CD4-positive, CD25-positive, alpha-beta regulatory T cell (primary cell): ENCODE measurements at regions not wholly inside any gene's neighbourhood (a gene's known extent, or its start where the extent isn't known, plus 50 kb on each side); places are given as distances from the start of the nearest gene placed in this dataset.
"Not testable (repeated sequence)": the region's sequence is repeated elsewhere in the genome, so short reads cannot be mapped to it uniquely, and the experiment has no call there.

Source experiments
- ATAC-seq, 2 donors: fragments of 150-1000 bp; cut with Tn5 transposase; one replicate each; pipeline ENCODE4 v1.10.0; 2021; ENCODE audit warnings: low read depth in 2 of 2, moderate number of reproducible peaks in 2 of 2, moderate library complexity in 1 of 2
- DNase-seq, 3 donors: peaks; one replicate each; pipeline versions ENCODE4 v3.0.0 to v3.0.0-alpha.2; 2012 to 2022; ENCODE audit warnings: mixed read lengths in 1 of 3
- H3K27ac ChIP-seq: one replicate; pipeline ENCODE4 v1.7.0; 2013; ENCODE audit warnings: mild to moderate bottlenecking, low read length; ENCODE audit not compliant: insufficient read depth, poor library complexity, severe bottlenecking
- H3K27me3 ChIP-seq: one replicate; pipeline ENCODE4 v1.7.0; 2013; ENCODE audit warnings: low read length; ENCODE audit not compliant: control insufficient read depth, insufficient read depth
- H3K36me3 ChIP-seq: one replicate; pipeline ENCODE4 v1.7.0; 2013; ENCODE audit warnings: mild to moderate bottlenecking, low read length, moderate library complexity; ENCODE audit not compliant: control insufficient read depth, insufficient read depth
- H3K4me1 ChIP-seq: 2 replicates; pipeline ENCODE4 v1.7.0; 2013; ENCODE audit warnings: mild to moderate bottlenecking, low read length; ENCODE audit not compliant: insufficient read depth, control insufficient read depth, poor library complexity, severe bottlenecking
- H3K4me3 ChIP-seq: one replicate; pipeline ENCODE4 v1.7.0; 2013; ENCODE audit warnings: low read depth, mild to moderate bottlenecking, low read length, moderate library complexity
- H3K9me3 ChIP-seq, 2 experiments: 1 replicate in 1 of 2; 2 replicates in 1 of 2; pipeline ENCODE4 v1.7.0; 2013; ENCODE audit warnings: low read length in 2 of 2, mild to moderate bottlenecking in 1 of 2, moderate library complexity in 1 of 2; ENCODE audit not compliant: control insufficient read depth in 2 of 2
- H3K27ac Mint-ChIP-seq, 3 donors: one replicate each; pipeline ENCODE4 v1.8.0; 2020 to 2022; ENCODE audit warnings: mild to moderate bottlenecking in 3 of 3, mixed read lengths in 3 of 3, moderate library complexity in 2 of 3
- H3K27me3 Mint-ChIP-seq: one replicate; pipeline ENCODE4 v1.8.0; 2022; ENCODE audit warnings: mild to moderate bottlenecking, mixed read lengths
- H3K36me3 Mint-ChIP-seq: one replicate; pipeline ENCODE4 v1.8.0; 2020; ENCODE audit warnings: mixed read lengths
- H3K4me1 Mint-ChIP-seq, 4 donors: one replicate each; pipeline ENCODE4 v1.8.0; 2020 to 2022; ENCODE audit warnings: mixed read lengths in 4 of 4, mild to moderate bottlenecking in 1 of 4
- H3K4me3 Mint-ChIP-seq, 4 donors: one replicate each; pipeline ENCODE4 v1.8.0; 2020 to 2022; ENCODE audit warnings: mild to moderate bottlenecking in 4 of 4, mixed read lengths in 4 of 4, moderate library complexity in 3 of 4
- H3K9me3 Mint-ChIP-seq, 7 donors: one replicate each; pipeline ENCODE4 v1.8.0; 2020 to 2022; ENCODE audit warnings: mixed read lengths in 7 of 7, mild to moderate bottlenecking in 3 of 7, moderate library complexity in 2 of 7

GRCh38 chr3:187811585-187812250 is 66.5 kb upstream of the BCL6 start:
- ATAC-seq = no peak
- no peak for DNase-seq
- no peak overlapping the region for H3K27ac Mint-ChIP-seq

DNA sequence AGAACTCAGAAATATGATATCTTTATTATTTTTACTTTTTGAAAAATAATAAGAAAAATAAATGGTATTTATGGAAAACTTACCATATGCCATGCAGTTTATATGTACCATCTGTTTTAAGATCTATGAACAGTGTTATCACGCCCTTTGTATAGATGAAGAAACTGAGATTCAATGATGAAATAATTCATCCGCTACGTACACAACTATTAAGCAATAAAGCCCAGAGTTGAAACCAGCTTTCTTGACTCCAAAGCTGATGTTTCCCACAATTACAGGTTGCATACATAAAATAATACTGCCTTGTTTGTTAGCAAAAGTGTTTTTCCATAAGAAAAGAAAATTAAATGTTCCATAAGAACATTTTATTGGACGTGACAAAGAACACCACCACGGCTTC is 67.2 kb upstream of the BCL6 start:
- H3K4me1 Mint-ChIP-seq = peaks cover 0 to 5% (median 3%) of the 10 kb centered on the region in 4 donors
- H3K27ac Mint-ChIP-seq = no peak overlapping the region
- no peak for ATAC-seq
- DNase-seq = no peak
- H3K27me3 Mint-ChIP-seq = no peaks in the 10 kb centered on the region
- Histone ChIP-seq H3K27ac (no peak overlapping the region), H3K36me3 (no peaks in the 10 kb centered on the region), H3K9me3 (no peaks in the 10 kb centered on the region), H3K4me1 (no peaks in the 10 kb centered on the region), H3K27me3 (no peaks in the 10 kb centered on the region), H3K4me3 (no peak overlapping the region)
- peaks cover 5% of the 10 kb centered on the region for H3K36me3 Mint-ChIP-seq
- H3K9me3 Mint-ChIP-seq = peaks cover 0 to 3% (median 0%) of the 10 kb centered on the region in 7 donors
- H3K4me3 Mint-ChIP-seq = no peak overlapping the region

More at GRCh38 chr3:187811585-187812250, 66.5 kb upstream of the BCL6 start:
- H3K27me3 Mint-ChIP-seq = no peaks in the 10 kb centered on the region
- H3K36me3 ChIP-seq = no peaks in the 10 kb centered on the region
- H3K4me1 ChIP-seq = no peaks in the 10 kb centered on the region
- no peaks in the 10 kb centered on the region for H3K9me3 Mint-ChIP-seq
- no peaks in the 10 kb centered on the region for H3K9me3 ChIP-seq
- H3K4me3 ChIP-seq = no peak overlapping the region
- no peaks in the 10 kb centered on the region for H3K27me3 ChIP-seq
- H3K4me3 Mint-ChIP-seq = no peak overlapping the region
- peaks cover 0 to 5% (median 3%) of the 10 kb centered on the region in 4 donors for H3K4me1 Mint-ChIP-seq
- H3K36me3 Mint-ChIP-seq = no peaks in the 10 kb centered on the region
- no peak overlapping the region for H3K27ac ChIP-seq

DNA sequence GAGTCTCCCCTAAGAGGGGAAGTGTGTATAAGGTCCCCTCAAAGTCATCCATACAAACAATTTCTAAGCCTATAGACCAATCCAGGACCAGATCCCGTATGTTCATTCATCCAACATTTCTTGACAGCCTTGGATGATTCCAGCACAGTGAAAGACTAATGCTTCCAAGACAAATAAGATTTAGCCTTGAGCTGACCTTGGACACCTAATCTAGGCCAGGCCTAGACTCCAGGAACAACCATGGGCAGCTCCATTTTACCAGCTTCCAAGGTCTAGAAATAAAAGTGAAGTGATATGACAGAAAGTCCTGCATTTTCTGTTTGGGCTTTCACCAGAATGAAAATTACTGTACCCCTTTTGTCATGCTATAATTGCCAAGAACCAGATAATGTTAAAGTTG is 67.9 kb upstream of the BCL6 start:
- Histone ChIP-seq H3K27me3 (no peaks in the 10 kb centered on the region), H3K27ac (no peak overlapping the region), H3K9me3 (no peaks in the 10 kb centered on the region), H3K4me3 (no peak overlapping the region), H3K4me1 (no peaks in the 10 kb centered on the region), H3K36me3 (no peaks in the 10 kb centered on the region)
- DNase-seq (no peak), ATAC-seq (no peak)
- no peak overlapping the region for H3K27ac Mint-ChIP-seq
- peaks cover 0 to 5% (median 3%) of the 10 kb centered on the region in 4 donors for H3K4me1 Mint-ChIP-seq
- peaks cover 7% of the 10 kb centered on the region for H3K36me3 Mint-ChIP-seq
- no peak overlapping the region for H3K4me3 Mint-ChIP-seq
- peaks cover 0 to 7% (median 0%) of the 10 kb centered on the region in 7 donors for H3K9me3 Mint-ChIP-seq
- H3K27me3 Mint-ChIP-seq = no peaks in the 10 kb centered on the region

DNA sequence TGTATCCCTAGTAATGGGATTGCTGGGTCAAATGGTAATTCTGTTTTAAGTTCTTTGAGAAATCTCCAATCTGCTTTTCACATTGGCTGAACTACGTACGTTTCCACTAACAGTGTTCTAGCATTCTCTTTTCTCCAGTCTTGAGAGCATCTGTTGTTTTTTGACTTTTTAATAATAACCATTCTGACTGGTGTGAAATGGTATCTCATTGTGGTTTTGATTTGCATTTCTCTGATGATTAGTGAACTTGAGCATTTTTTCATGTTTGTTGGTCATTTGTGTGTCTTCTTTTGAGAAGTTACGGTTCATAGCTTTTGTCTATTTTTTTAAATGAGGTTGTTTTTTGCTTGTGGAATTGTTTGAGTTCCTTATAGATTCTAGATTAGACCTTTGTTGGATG is 72.5 kb upstream of the BCL6 start:
- not testable (repeated sequence) for H3K36me3 Mint-ChIP-seq, H3K27ac ChIP-seq, H3K27ac Mint-ChIP-seq, H3K9me3 Mint-ChIP-seq, H3K4me1 ChIP-seq, ATAC-seq, H3K9me3 ChIP-seq, DNase-seq, H3K4me3 Mint-ChIP-seq, H3K27me3 Mint-ChIP-seq, H3K27me3 ChIP-seq, H3K4me3 ChIP-seq, H3K36me3 ChIP-seq
- H3K4me1 Mint-ChIP-seq = peaks cover 5 to 12% (median 7%) of the 10 kb centered on the region in 4 donors

- Histone ChIP-seq H3K27ac (no peak overlapping the region), H3K9me3 (no peaks in the 10 kb centered on the region), H3K4me3 (no peak overlapping the region), H3K27me3 (no peaks in the 10 kb centered on the region), H3K4me1 (peaks cover 10% of the 10 kb centered on the region), H3K36me3 (no peaks in the 10 kb centered on the region)
- no peak for ATAC-seq
- Mint-ChIP-seq H3K27ac (peak overlapping the region in 2 of 3 donors; percentile 27 to 68), H3K27me3 (peaks cover 5% of the 10 kb centered on the region), H3K4me3 (no peak overlapping the region), H3K36me3 (peaks cover 7% of the 10 kb centered on the region), H3K4me1 (peaks cover 6 to 20% (median 10%) of the 10 kb centered on the region in 4 donors), H3K9me3 (peaks cover 0 to 7% (median 2%) of the 10 kb centered on the region in 7 donors)
- no peak for DNase-seq
These were observed 76.5 kb upstream of the BCL6 start for GRCh38 chr3:187821616-187822317.

DNA sequence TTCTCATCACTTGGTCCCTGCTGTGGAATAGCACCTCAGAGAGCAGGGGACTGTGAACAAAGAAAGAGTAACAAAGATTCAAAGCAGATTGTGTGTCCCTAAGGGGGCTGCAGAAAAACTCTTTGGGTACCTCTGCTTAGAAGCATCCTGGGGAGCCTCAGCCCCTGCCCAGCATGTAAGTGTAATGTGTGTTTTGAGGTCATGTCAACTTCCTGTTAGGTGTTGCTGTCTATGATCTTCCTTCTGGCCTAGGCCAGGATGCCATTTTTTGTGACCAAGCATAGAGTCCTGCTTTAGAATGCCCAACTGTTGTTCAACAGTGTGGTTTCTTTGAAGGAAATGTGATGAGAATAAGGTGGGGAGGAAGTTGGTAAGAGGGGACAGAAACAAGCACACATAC is 77.1 kb upstream of the BCL6 start:
- Histone ChIP-seq H3K27ac (no peak overlapping the region), H3K4me3 (no peak overlapping the region), H3K36me3 (no peaks in the 10 kb centered on the region), H3K27me3 (no peaks in the 10 kb centered on the region), H3K4me1 (peaks cover 10% of the 10 kb centered on the region), H3K9me3 (no peaks in the 10 kb centered on the region)
- H3K4me3 Mint-ChIP-seq = no peak overlapping the region
- peaks cover 0 to 5% (median under 1%) of the 10 kb centered on the region in 7 donors for H3K9me3 Mint-ChIP-seq
- H3K4me1 Mint-ChIP-seq = peaks cover 6 to 20% (median 10%) of the 10 kb centered on the region in 4 donors
- peaks cover 5% of the 10 kb centered on the region for H3K27me3 Mint-ChIP-seq
- DNase-seq (peak in 1 of 3 donors; percentile 78), ATAC-seq (peak; percentile 56 to 75)
- H3K36me3 Mint-ChIP-seq = peaks cover 3% of the 10 kb centered on the region
- H3K27ac Mint-ChIP-seq = peak overlapping the region; percentile 4 to 68 (median 30)

- H3K4me1 Mint-ChIP-seq = peaks cover 9 to 20% (median 12%) of the 10 kb centered on the region in 4 donors
- no peak overlapping the region for H3K27ac ChIP-seq
- H3K27me3 ChIP-seq = no peaks in the 10 kb centered on the region
- H3K4me3 ChIP-seq = no peak overlapping the region
- H3K27ac Mint-ChIP-seq = no peak overlapping the region
- H3K4me1 ChIP-seq = peaks cover 10% of the 10 kb centered on the region
- H3K9me3 ChIP-seq = no peaks in the 10 kb centered on the region
- H3K36me3 ChIP-seq = no peaks in the 10 kb centered on the region
- H3K27me3 Mint-ChIP-seq = no peaks in the 10 kb centered on the region
- DNase-seq (no peak), ATAC-seq (no peak)
- H3K4me3 Mint-ChIP-seq = no peak overlapping the region
- H3K36me3 Mint-ChIP-seq = no peaks in the 10 kb centered on the region
- H3K9me3 Mint-ChIP-seq = peaks cover 0 to 2% (median 0%) of the 10 kb centered on the region in 7 donors
These were observed 78.5 kb upstream of the BCL6 start for GRCh38 chr3:187823746-187824145.
